HAP-1 (cell line): ENCODE measurements at regions not wholly inside any gene's neighbourhood (a gene's known extent, or its start where the extent isn't known, plus 50 kb on each side); places are given as distances from the start of the nearest gene placed in this dataset.

Experiments
- DNase-seq, 2 experiments: peaks; one replicate each; pipeline ENCODE4 v3.0.0-alpha.2; 2016 to 2020; ENCODE audit warnings: low spot score in 2 of 2
- H3K27me3 ChIP-seq: fragments of 250-450 bp; sonication (Bioruptor Pico); 2 replicates; pipeline ENCODE4 v1.5.1; 2020; ENCODE audit warnings: low read depth, mild to moderate bottlenecking, moderate library complexity
- H3K36me3 ChIP-seq: fragments of 250-450 bp; sonication (Bioruptor Pico); replicated peaks from 2 replicates; pipeline ENCODE4 v1.5.1; 2020; ENCODE audit warnings: mild to moderate bottlenecking
- H3K4me1 ChIP-seq: fragments of 250-450 bp; sonication (Bioruptor Pico); 2 replicates; pipeline ENCODE4 v1.5.1; 2020; ENCODE audit warnings: mild to moderate bottlenecking
- H3K4me3 ChIP-seq: fragments of 250-450 bp; sonication (Bioruptor Pico); 2 replicates; pipeline ENCODE4 v1.5.1; 2020; ENCODE audit warnings: mild to moderate bottlenecking, moderate library complexity
- H3K9me3 ChIP-seq: fragments of 250-450 bp; sonication (Bioruptor Pico); 2 replicates; pipeline ENCODE4 v1.5.1; 2020; ENCODE audit warnings: mild to moderate bottlenecking, moderate library complexity
- in situ Hi-C: fragments of 300-500 bp; cut with MboI; formaldehyde crosslinking; loops from 3 replicates; pipeline ENCODE4 v1.14.3; 2020; ENCODE audit warnings: low sequenced_read_pairs, inconsistent platforms, mixed read lengths

- H3K27me3 ChIP-seq = no peaks in the 10 kb centered on the region
- no peak overlapping the region for H3K4me3 ChIP-seq
- no peaks in the 10 kb centered on the region for H3K36me3 ChIP-seq
- H3K4me1 ChIP-seq = no peaks in the 10 kb centered on the region
- in situ Hi-C loops = no loop called here
- H3K9me3 ChIP-seq = no peaks in the 10 kb centered on the region
- no peak for DNase-seq
Observed at GRCh38 chr4:102151696-102152095, 193.6 kb downstream of the SLC39A8 start.

DNA sequence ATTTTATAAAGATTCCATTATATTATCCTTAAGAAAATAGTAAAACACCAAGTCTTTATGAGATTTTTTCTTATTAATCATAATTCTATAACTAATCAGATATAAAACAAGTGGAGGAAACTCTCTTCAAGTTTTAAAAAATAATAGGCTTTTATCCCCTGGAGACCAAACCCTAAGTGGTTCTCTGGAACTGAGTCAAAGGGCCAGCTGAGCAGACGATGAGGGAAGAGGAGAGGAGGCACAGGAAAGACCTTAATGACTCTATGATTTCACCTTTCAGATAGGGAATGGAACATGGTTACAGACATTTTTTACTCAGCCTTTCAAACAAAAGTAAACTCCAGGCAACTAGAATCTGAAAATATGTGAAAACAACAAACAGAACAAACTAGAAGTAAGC is 201.8 kb downstream of the SLC39A8 start:
- Histone ChIP-seq H3K4me3 (no peak overlapping the region), H3K27me3 (no peaks in the 10 kb centered on the region), H3K36me3 (no peaks in the 10 kb centered on the region), H3K4me1 (no peaks in the 10 kb centered on the region), H3K9me3 (no peaks in the 10 kb centered on the region)
- DNase-seq = no peak
- in situ Hi-C loops = no loop called here

- Histone ChIP-seq H3K4me1 (no peaks in the 10 kb centered on the region), H3K9me3 (no peaks in the 10 kb centered on the region), H3K4me3 (no peak overlapping the region), H3K36me3 (no peaks in the 10 kb centered on the region), H3K27me3 (no peaks in the 10 kb centered on the region)
- DNase-seq = no peak
- in situ Hi-C loops = no loop called here
Observed at GRCh38 chr4:102141842-102142241, 203.4 kb downstream of the SLC39A8 start.

GRCh38 chr4:102139932-102140331 is 205.3 kb downstream of the SLC39A8 start:
- in situ Hi-C loops = no loop called here
- Histone ChIP-seq H3K9me3 (no peaks in the 10 kb centered on the region), H3K27me3 (no peaks in the 10 kb centered on the region), H3K4me1 (no peaks in the 10 kb centered on the region), H3K4me3 (no peak overlapping the region), H3K36me3 (no peaks in the 10 kb centered on the region)
- DNase-seq = no peak

DNA sequence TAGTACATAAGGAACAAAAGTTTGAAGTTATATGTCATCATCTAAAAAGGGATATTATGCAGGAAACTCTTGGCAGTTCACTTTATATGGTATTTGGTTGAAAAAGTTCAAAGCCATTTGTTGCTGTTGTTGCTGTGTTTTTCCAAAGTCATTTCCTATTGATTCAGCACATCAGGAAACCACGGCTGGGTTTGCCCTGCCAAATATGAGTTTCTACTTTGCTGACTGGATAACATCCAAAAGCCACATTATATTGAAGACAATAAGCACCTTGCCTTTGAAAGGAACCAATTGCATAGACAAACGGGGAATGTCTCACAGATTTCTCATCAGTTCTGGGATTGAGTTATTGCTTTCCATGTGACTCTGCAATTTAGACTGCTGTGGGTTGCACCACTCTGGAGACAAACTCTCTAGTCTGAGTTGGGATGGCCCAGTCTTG is 206.1 kb downstream of the SLC39A8 start:
- Histone ChIP-seq H3K36me3 (no peaks in the 10 kb centered on the region), H3K27me3 (no peaks in the 10 kb centered on the region), H3K9me3 (no peaks in the 10 kb centered on the region), H3K4me1 (no peaks in the 10 kb centered on the region), H3K4me3 (no peak overlapping the region)
- in situ Hi-C loops = no loop called here
- no peak for DNase-seq

GRCh38 chr4:102137217-102137616 is 208.1 kb downstream of the SLC39A8 start:
- Histone ChIP-seq H3K4me3 (no peak overlapping the region), H3K27me3 (no peaks in the 10 kb centered on the region), H3K36me3 (no peaks in the 10 kb centered on the region), H3K4me1 (no peaks in the 10 kb centered on the region), H3K9me3 (no peaks in the 10 kb centered on the region)
- in situ Hi-C loops = no loop called here
- no peak for DNase-seq

DNA sequence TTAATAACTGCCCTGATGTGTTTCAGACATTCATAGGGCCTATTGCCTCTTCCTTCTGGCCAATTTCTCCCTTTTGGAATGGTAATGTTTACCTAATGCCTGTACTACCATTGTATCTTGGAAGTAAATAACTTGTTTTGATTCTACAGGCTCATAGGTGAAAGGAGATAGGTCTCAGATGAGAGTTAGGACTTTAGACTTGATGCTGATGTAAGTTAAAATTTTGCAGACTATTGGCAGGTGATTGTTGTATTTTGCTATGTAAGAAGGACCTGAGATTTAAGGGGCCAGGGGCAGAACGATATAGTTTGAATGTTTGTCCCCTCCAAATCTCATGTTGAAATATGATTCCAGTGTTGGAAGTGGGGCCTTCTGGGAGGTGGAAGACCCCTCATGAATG is 215.5 kb downstream of the SLC39A8 start:
- Histone ChIP-seq H3K36me3 (no peaks in the 10 kb centered on the region), H3K4me1 (no peaks in the 10 kb centered on the region), H3K9me3 (no peaks in the 10 kb centered on the region), H3K27me3 (no peaks in the 10 kb centered on the region), H3K4me3 (no peak overlapping the region)
- no peak for DNase-seq
- in situ Hi-C loops = no loop called here
